Astrocyte (in vitro differentiated cells and primary cell): ENCODE measurements at regions not wholly inside any gene's neighbourhood (a gene's known extent, or its start where the extent isn't known, plus 50 kb on each side); places are given as distances from the start of the nearest gene placed in this dataset.
"Not testable (repeated sequence)": the region's sequence is repeated elsewhere in the genome, so short reads cannot be mapped to it uniquely, and the experiment has no call there.

Experiments used
- DNase-seq: peaks from one replicate; pipeline ENCODE4 v3.0.0-alpha.2; 2010; ENCODE audit warnings: low read depth
- FAIRE-seq: peaks from 2 replicates; lab custom pipeline; 2011; peaks lifted over from hg19 to GRCh38; lab: Jason Lieb, UNC
- H2AFZ ChIP-seq: 2 replicates; pipeline ENCODE4 v1.6.0; 2012; ENCODE audit warnings: low read depth, low read length, inconsistent platforms
- H3K27ac ChIP-seq: 2 replicates; pipeline ENCODE4 v1.5.1; 2011; ENCODE audit warnings: low read depth, low read length, inconsistent platforms
- H3K27me3 ChIP-seq: 2 replicates; pipeline ENCODE4 v1.6.0; 2011; ENCODE audit warnings: low read length, inconsistent platforms; ENCODE audit not compliant: insufficient read depth
- H3K36me3 ChIP-seq: 2 replicates; pipeline ENCODE4 v1.5.1; 2011; ENCODE audit warnings: low read length, inconsistent platforms; ENCODE audit not compliant: insufficient read depth
- H3K4me1 ChIP-seq: 2 replicates; pipeline ENCODE4 v1.5.1; 2011; ENCODE audit warnings: low read length, inconsistent platforms; ENCODE audit not compliant: insufficient read depth
- H3K4me2 ChIP-seq: 2 replicates; pipeline ENCODE4 v1.6.0; 2012; ENCODE audit warnings: low read length, inconsistent platforms
- H3K4me3 ChIP-seq: 2 replicates; pipeline ENCODE4 v1.5.1; 2011; ENCODE audit warnings: low read depth, mild to moderate bottlenecking, low read length, inconsistent platforms; ENCODE audit not compliant: insufficient read depth
- H3K79me2 ChIP-seq: 2 replicates; pipeline ENCODE4 v1.6.0; 2012; ENCODE audit warnings: mild to moderate bottlenecking, low read length, inconsistent platforms; ENCODE audit not compliant: insufficient read depth
- H3K9ac ChIP-seq: 2 replicates; pipeline ENCODE4 v1.6.0; 2012; ENCODE audit warnings: mild to moderate bottlenecking, low read length, inconsistent platforms
- H3K9me3 ChIP-seq: 2 replicates; pipeline ENCODE4 v1.5.1; 2012; ENCODE audit warnings: low read depth, mild to moderate bottlenecking, low read length, inconsistent platforms; ENCODE audit not compliant: insufficient read depth
- H4K20me1 ChIP-seq: 2 replicates; pipeline ENCODE4 v1.6.0; 2012; ENCODE audit warnings: low read length, inconsistent platforms; ENCODE audit not compliant: insufficient read depth
- H3K27ac Mint-ChIP-seq: one replicate; pipeline ENCODE4 v1.8.0; 2021; ENCODE audit warnings: mild to moderate bottlenecking, mixed read lengths; ENCODE audit not compliant: unreplicated experiment
- H3K27me3 Mint-ChIP-seq: one replicate; pipeline ENCODE4 v1.8.0; 2021; ENCODE audit warnings: low read depth, mixed read lengths; ENCODE audit not compliant: unreplicated experiment
- H3K36me3 Mint-ChIP-seq: one replicate; pipeline ENCODE4 v1.8.0; 2021; ENCODE audit warnings: low read depth, mixed read lengths; ENCODE audit not compliant: unreplicated experiment
- H3K4me1 Mint-ChIP-seq: one replicate; pipeline ENCODE4 v1.8.0; 2021; ENCODE audit warnings: low read depth, mixed read lengths; ENCODE audit not compliant: unreplicated experiment
- H3K4me3 Mint-ChIP-seq: one replicate; pipeline ENCODE4 v1.8.0; 2021; ENCODE audit warnings: mild to moderate bottlenecking, moderate library complexity, mixed read lengths; ENCODE audit not compliant: unreplicated experiment
- H3K9me3 Mint-ChIP-seq: one replicate; pipeline ENCODE4 v1.8.0; 2021; ENCODE audit warnings: mild to moderate bottlenecking, mixed read lengths; ENCODE audit not compliant: unreplicated experiment
- EZH2 ChIP-seq: IDR thresholded peaks from 2 replicates; pipeline ENCODE4 v1.6.1; 2012; ENCODE audit warnings: mild to moderate bottlenecking, low read length, inconsistent platforms; ENCODE audit not compliant: insufficient read depth
- TF ChIP-seq, protein P1 (sequence below): IDR thresholded peaks from 2 replicates; pipeline ENCODE4 v1.5.1; 2011; ENCODE audit warnings: low read depth, mild to moderate bottlenecking, inconsistent platforms, low read length, moderate library complexity; ENCODE audit not compliant: insufficient read depth

DNA sequence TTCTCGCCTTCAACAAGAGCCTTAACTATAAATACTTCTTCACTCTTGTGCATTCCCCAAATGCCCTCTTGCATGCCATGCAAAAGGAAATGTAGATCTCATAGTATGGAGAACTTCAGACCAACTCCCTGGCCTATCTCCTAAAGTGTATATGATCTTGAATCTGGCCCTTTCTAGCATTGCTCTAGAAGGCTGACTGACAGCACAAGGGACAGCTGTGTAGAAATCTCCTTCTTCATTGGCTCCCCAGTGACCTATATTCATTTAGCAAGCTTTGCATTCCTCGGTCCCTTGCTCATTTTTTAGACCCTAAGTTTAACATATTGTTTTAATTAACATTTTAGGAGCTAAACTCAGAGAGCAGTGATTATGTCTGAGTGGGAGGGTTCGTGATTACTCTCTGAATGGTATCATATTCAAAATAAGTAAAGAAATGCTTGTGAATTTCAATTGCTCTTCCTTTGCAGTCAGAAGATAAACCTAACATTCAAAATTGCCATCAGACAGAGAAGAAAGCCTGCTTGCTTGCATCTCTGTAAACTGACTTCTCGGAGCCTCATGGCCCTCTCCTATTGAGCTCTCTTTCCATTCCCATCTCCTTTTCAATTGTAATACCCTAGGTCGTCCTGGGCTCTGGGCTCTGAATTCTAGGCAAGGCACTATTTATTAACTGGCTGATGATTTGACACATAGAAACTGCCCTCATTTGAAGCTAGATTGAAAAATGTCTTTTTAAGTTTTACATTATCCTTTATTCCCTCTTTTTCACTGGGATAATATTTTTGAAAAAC, 120.3 kb upstream of the PRKG2 start:
- Mint-ChIP-seq H3K4me1 (no peaks in the 10 kb centered on the region), H3K9me3 (no peaks in the 10 kb centered on the region), H3K27ac (no peak overlapping the region), H3K36me3 (no peaks in the 10 kb centered on the region), H3K4me3 (no peak overlapping the region), H3K27me3 (no peaks in the 10 kb centered on the region)
- H3K9me3 ChIP-seq: no peaks in the 10 kb centered on the region
- no peak overlapping the region for H3K4me2 ChIP-seq
- no peaks in the 10 kb centered on the region for H3K79me2 ChIP-seq
- TF ChIP-seq EZH2: no peak
- TF ChIP-seq, protein P1, sequence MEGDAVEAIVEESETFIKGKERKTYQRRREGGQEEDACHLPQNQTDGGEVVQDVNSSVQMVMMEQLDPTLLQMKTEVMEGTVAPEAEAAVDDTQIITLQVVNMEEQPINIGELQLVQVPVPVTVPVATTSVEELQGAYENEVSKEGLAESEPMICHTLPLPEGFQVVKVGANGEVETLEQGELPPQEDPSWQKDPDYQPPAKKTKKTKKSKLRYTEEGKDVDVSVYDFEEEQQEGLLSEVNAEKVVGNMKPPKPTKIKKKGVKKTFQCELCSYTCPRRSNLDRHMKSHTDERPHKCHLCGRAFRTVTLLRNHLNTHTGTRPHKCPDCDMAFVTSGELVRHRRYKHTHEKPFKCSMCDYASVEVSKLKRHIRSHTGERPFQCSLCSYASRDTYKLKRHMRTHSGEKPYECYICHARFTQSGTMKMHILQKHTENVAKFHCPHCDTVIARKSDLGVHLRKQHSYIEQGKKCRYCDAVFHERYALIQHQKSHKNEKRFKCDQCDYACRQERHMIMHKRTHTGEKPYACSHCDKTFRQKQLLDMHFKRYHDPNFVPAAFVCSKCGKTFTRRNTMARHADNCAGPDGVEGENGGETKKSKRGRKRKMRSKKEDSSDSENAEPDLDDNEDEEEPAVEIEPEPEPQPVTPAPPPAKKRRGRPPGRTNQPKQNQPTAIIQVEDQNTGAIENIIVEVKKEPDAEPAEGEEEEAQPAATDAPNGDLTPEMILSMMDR: no peak
- H3K4me1 ChIP-seq: no peaks in the 10 kb centered on the region
- no peaks in the 10 kb centered on the region for H4K20me1 ChIP-seq
- no peaks in the 10 kb centered on the region for H3K36me3 ChIP-seq
- H3K27ac ChIP-seq: no peak overlapping the region
- H3K4me3 ChIP-seq: no peak overlapping the region
- DNase-seq: no peak
- no peak overlapping the region for H3K9ac ChIP-seq
- no peak overlapping the region for H2AFZ ChIP-seq
- FAIRE-seq: no peak
- no peaks in the 10 kb centered on the region for H3K27me3 ChIP-seq

DNA sequence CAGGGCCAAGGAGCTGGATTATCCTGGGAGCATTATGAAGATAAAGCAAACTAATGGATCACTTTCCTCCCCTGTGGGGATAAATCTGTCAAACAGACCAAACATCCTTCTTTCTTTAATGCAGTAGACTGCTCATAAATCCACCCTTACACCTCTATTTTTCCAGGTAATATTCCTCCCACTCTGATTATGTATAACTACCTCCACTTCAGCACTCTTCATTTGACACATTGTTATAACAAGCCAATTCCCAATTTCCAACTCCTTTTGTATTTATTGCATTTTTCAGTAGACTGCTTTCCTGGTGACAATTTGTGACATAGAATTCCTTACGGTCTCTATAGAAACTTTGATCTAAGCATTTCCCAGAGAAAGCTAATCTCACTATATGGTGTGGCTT, 115.0 kb upstream of the PRKG2 start:
- Histone ChIP-seq H2AFZ (no peak overlapping the region), H3K9ac (no peak overlapping the region), H3K27ac (no peak overlapping the region), H3K4me2 (no peak overlapping the region), H3K79me2 (no peaks in the 10 kb centered on the region), H3K4me1 (no peaks in the 10 kb centered on the region), H3K36me3 (no peaks in the 10 kb centered on the region), H3K27me3 (no peaks in the 10 kb centered on the region), H3K9me3 (no peaks in the 10 kb centered on the region), H4K20me1 (no peaks in the 10 kb centered on the region), H3K4me3 (no peak overlapping the region)
- DNase-seq (no peak), FAIRE-seq (no peak)
- Mint-ChIP-seq H3K4me1 (no peaks in the 10 kb centered on the region), H3K36me3 (no peaks in the 10 kb centered on the region), H3K4me3 (no peak overlapping the region), H3K9me3 (no peaks in the 10 kb centered on the region), H3K27me3 (no peaks in the 10 kb centered on the region), H3K27ac (no peak overlapping the region)
- TF ChIP-seq EZH2: no peak
- TF ChIP-seq, protein P1: no peak

DNA sequence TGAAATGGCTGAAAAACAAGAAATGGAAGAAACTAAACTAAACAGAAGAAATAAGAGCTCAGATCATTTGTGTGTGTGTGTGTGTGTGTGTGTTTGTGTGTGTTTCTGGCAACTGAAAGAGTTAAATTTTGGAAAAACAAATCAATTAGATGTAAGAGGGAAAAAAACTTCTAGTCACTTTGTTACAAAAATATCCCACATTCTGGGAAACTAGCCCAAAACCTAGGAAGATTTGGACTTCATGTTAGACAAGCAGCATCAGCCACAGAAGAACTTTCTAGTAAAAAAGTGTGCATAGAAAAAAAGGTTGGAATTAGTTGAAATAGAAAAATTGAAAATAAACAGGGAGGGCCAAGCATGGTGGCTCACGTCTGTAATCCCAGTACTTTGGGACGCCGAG, 111.6 kb upstream of the PRKG2 start:
- H3K4me3 Mint-ChIP-seq: no peak overlapping the region
- peaks cover 5% of the 10 kb centered on the region for H3K27me3 Mint-ChIP-seq
- no peaks in the 10 kb centered on the region for H3K4me1 Mint-ChIP-seq
- Histone ChIP-seq H3K79me2 (no peaks in the 10 kb centered on the region), H3K9ac (no peak overlapping the region), H3K4me1 (no peaks in the 10 kb centered on the region), H3K27me3 (no peaks in the 10 kb centered on the region), H3K4me3 (no peak overlapping the region), H3K27ac (no peak overlapping the region), H3K36me3 (no peaks in the 10 kb centered on the region), H4K20me1 (no peaks in the 10 kb centered on the region), H2AFZ (no peak overlapping the region), H3K4me2 (no peak overlapping the region), H3K9me3 (peaks cover 3% of the 10 kb centered on the region)
- no peak overlapping the region for H3K27ac Mint-ChIP-seq
- H3K9me3 Mint-ChIP-seq: peaks cover 3% of the 10 kb centered on the region
- H3K36me3 Mint-ChIP-seq: no peaks in the 10 kb centered on the region
- TF ChIP-seq, protein P1: no peak
- TF ChIP-seq EZH2: no peak
- no peak for FAIRE-seq
- no peak for DNase-seq

DNA sequence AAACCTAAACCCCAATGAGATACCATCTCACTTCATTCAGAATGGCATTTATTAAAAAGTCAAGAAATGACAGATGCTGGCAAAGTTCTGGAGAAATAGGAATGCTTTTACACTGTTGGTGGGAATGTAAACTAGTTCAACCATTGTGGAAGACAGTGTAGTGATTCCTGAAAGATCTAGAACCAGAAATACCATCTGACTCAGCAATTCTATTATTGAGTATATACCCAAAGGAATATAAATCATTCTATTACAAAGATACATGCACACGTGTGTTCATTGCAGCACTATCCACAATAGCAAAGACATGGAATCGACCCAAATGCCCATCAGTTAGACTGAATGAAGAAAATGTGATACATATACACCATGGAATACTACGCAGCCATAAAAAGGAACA, 109.6 kb upstream of the PRKG2 start:
- not testable (repeated sequence) for H3K4me3 Mint-ChIP-seq, H3K4me2 ChIP-seq, H3K36me3 Mint-ChIP-seq, FAIRE-seq, H3K9me3 ChIP-seq, H3K4me3 ChIP-seq, H3K4me1 Mint-ChIP-seq, H4K20me1 ChIP-seq, H3K27me3 Mint-ChIP-seq, H3K9me3 Mint-ChIP-seq, H3K27ac ChIP-seq, DNase-seq, H3K4me1 ChIP-seq, H3K27me3 ChIP-seq, H3K27ac Mint-ChIP-seq, H3K79me2 ChIP-seq, H3K36me3 ChIP-seq, H3K9ac ChIP-seq, H2AFZ ChIP-seq
